ENCODE measurements at regions not wholly inside any gene's neighbourhood (a gene's known extent, or its start where the extent isn't known, plus 50 kb on each side); places are given as distances from the start of the nearest gene placed in this dataset.

DNA sequence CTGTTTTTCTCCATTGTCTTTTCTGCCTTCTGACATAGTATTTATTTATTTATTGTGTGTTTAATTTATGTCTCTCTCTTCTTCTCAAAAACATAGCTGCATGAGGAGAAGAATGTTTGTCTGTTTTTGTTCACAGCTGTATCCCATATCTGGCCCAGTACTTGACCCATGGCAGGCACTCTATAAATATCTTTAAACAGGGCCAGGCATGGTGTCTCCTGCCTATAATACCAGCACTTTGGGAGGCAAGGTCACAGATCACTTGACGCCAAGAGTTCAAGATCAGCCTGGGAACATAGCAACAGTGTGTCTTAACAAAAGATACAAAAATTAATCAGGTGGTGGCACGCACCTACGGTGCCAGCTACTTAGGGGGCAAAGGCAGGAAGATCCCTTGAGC, 361.3 kb upstream of the KLHL29 start:
- TF ChIP-seq, protein P1, sequence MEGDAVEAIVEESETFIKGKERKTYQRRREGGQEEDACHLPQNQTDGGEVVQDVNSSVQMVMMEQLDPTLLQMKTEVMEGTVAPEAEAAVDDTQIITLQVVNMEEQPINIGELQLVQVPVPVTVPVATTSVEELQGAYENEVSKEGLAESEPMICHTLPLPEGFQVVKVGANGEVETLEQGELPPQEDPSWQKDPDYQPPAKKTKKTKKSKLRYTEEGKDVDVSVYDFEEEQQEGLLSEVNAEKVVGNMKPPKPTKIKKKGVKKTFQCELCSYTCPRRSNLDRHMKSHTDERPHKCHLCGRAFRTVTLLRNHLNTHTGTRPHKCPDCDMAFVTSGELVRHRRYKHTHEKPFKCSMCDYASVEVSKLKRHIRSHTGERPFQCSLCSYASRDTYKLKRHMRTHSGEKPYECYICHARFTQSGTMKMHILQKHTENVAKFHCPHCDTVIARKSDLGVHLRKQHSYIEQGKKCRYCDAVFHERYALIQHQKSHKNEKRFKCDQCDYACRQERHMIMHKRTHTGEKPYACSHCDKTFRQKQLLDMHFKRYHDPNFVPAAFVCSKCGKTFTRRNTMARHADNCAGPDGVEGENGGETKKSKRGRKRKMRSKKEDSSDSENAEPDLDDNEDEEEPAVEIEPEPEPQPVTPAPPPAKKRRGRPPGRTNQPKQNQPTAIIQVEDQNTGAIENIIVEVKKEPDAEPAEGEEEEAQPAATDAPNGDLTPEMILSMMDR (IDR thresholded peaks at IDR 0.05): no peak
- H3K9ac ChIP-seq (ENCODE audit: low read depth in 2 of 2, low read length in 2 of 2): no peak overlapping the region
- no peaks in the 10 kb centered on the region for H3K4me1 ChIP-seq
- H3K9me3 ChIP-seq: no peaks in the 10 kb centered on the region
- no peak for DNase-seq
- no peak overlapping the region for H3K27ac ChIP-seq
- H3K27me3 ChIP-seq: no peaks in the 10 kb centered on the region
- intact Hi-C loops (cut with DNase I): loop anchor here (10.0 kb wide), 1 partner anchor 331 kb away; no protein-coding TSS in a partner anchor
- H3K4me3 ChIP-seq: no peak overlapping the region
- H3K36me3 ChIP-seq: no peaks in the 10 kb centered on the region

DNA sequence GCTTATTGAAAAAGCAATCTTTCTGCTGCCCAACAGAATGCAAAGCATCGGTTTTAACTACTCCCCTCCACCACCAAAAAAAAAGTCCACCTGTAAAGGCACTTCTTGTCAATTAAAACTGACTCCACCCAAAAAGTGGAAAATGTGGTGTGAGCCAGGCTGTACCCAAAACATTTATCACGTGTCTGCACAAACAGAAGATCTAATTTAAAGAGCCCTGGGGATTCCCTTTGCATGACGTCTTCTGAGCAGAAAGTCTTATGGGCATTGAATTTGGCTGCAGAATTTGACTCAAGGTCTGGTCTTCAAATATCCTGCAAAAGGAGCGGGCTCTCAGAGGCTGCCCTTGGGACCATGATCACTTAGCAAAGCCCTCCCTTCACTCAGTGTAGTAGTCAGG, 358.3 kb upstream of the KLHL29 start:
- H3K9ac ChIP-seq (ENCODE audit: low read depth in 2 of 2, low read length in 2 of 2): no peak overlapping the region
- no peaks in the 10 kb centered on the region for H3K27me3 ChIP-seq
- H3K27ac ChIP-seq: no peak overlapping the region

DNA sequence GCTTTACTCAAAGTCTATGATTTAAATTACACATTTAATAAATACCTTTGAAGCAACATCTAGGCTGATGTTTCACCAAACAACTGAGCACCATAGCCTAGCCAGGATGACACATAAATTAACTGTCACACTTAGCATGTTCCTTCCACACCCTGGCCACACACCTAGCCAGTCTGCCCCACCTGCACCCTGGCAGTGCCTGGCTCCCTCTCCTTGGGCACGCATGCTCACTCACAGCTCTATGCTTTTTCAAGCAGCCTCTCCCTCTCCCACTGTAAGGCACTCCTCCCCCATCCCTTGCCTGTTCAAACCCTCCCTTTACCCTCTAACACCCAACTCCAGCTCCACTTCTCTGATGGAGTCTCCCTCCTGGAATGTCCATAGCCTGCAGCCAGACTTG, 357.6 kb upstream of the KLHL29 start:
- H3K9ac ChIP-seq (ENCODE audit: low read depth in 2 of 2, low read length in 2 of 2): no peak overlapping the region
- no peaks in the 10 kb centered on the region for H3K4me1 ChIP-seq
- no peaks in the 10 kb centered on the region for H3K9me3 ChIP-seq
- intact Hi-C loops (cut with DNase I): loop anchor here (10.0 kb wide), 1 partner anchor 327 kb away; no protein-coding TSS in a partner anchor
- no peak for DNase-seq
- TF ChIP-seq, protein P1 (IDR thresholded peaks at IDR 0.05): no peak
- H3K4me3 ChIP-seq: no peak overlapping the region
- H3K36me3 ChIP-seq: no peaks in the 10 kb centered on the region
- H3K27me3 ChIP-seq: no peaks in the 10 kb centered on the region
- H3K27ac ChIP-seq: no peak overlapping the region

More for the DNA sequence above, 358.3 kb upstream of the KLHL29 start:
- Histone ChIP-seq H3K36me3 (no peaks in the 10 kb centered on the region), H3K4me1 (no peaks in the 10 kb centered on the region), H3K9me3 (no peaks in the 10 kb centered on the region), H3K4me3 (no peak overlapping the region)
- intact Hi-C loops (cut with DNase I): loop anchor here (10.0 kb wide), 1 partner anchor 328 kb away; no protein-coding TSS in a partner anchor
- TF ChIP-seq, protein P1 (IDR thresholded peaks at IDR 0.05): no peak
- DNase-seq: no peak

DNA sequence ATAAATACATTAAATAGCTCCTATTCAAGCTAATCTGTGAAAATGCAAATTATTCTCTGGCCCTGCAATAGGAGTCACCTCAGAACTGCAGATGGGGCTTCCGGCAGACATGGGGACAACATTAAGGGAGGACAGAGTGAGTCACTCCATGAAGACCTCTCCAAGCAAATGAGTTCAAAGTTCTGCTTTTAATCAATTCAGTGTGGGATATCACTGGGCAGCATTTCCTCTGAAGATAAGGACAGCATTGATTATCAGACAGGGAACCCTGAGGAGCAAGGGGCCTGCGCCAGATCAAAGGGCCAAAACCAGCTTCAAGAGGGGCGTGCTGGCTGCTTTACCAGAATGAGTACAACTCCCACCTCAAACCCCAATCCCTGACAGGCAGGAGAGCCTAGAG, 356.9 kb upstream of the KLHL29 start:
- intact Hi-C loops (cut with DNase I): loop anchor here (10.0 kb wide), 1 partner anchor 327 kb away; no protein-coding TSS in a partner anchor
- DNase-seq: no peak
- Histone ChIP-seq H3K27ac (no peak overlapping the region), H3K27me3 (no peaks in the 10 kb centered on the region), H3K4me1 (no peaks in the 10 kb centered on the region), H3K9ac (ENCODE audit: low read depth in 2 of 2, low read length in 2 of 2) (no peak overlapping the region), H3K36me3 (no peaks in the 10 kb centered on the region), H3K4me3 (no peak overlapping the region), H3K9me3 (no peaks in the 10 kb centered on the region)
- TF ChIP-seq, protein P1 (IDR thresholded peaks at IDR 0.05): no peak

DNA sequence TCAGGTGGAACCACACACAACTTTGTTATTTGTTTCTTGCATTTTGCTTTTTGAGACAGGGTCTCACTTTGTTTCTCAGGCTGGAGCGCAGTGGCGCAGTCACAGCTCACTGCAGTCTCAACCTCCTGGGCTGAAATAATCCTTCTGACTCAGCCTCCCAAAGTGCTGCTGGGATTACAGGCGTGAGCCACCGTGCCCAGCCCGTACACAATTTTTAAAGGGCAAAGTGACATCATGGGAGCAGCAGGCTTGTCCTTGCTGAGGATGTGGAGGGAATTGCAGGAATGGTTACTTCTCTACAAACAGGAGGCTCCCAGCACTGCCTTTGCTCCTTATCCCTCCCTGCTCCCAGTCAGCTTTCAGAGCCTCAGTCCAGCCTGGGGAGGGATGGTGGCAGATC, 355.9 kb upstream of the KLHL29 start:
- H3K27ac ChIP-seq: no peak overlapping the region
- DNase-seq: no peak
- intact Hi-C loops (cut with DNase I): loop anchor here (10.0 kb wide), 1 partner anchor 326 kb away; no protein-coding TSS in a partner anchor

More for the DNA sequence above, 355.9 kb upstream of the KLHL29 start:
- Histone ChIP-seq H3K36me3 (no peaks in the 10 kb centered on the region), H3K9me3 (no peaks in the 10 kb centered on the region), H3K4me1 (no peaks in the 10 kb centered on the region), H3K27me3 (no peaks in the 10 kb centered on the region), H3K4me3 (no peak overlapping the region), H3K9ac (ENCODE audit: low read depth in 2 of 2, low read length in 2 of 2) (no peak overlapping the region)
- TF ChIP-seq, protein P1 (IDR thresholded peaks at IDR 0.05): no peak

All from colonic mucosa (tissue), 4 donors.